HG03521 (cell line): ENCODE measurements at regions not wholly inside any gene's neighbourhood (a gene's known extent, or its start where the extent isn't known, plus 50 kb on each side); places are given as distances from the start of the nearest gene placed in this dataset.

Experiments used
- ATAC-seq: cut with Tn5 transposase; IDR thresholded peaks from one replicate; pipeline ENCODE4 v1.9.1; 2021; ENCODE audit warnings: mild to moderate bottlenecking, moderate library complexity; ENCODE audit not compliant: unreplicated experiment

GRCh38 chr1:172946814-172947507 is 103.8 kb downstream of the TNFSF18 start:
- no peak for ATAC-seq

- no peak for ATAC-seq
Measured at GRCh38 chr1:172948457-172948856, 102.3 kb downstream of the TNFSF18 start.

DNA sequence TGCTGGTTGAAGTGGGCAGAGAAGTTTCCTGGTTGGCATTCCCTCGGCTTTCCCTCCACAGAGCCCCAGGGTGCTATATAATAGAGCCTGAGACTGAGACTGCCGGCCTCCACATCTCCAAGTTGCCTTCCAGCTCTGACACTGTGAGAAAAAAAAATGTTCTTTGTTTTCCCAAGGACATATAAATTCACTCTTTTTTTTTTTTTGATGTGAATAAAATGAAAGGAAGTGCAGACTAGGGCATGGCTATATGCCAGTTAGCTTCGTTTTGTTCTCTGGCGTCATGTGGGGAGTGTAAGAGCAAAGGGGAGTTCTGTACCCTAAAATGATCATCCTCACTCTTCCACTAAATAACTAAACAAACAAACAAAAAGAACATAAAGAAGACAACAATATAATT is 101.6 kb downstream of the TNFSF18 start:
- ATAC-seq: no peak

DNA sequence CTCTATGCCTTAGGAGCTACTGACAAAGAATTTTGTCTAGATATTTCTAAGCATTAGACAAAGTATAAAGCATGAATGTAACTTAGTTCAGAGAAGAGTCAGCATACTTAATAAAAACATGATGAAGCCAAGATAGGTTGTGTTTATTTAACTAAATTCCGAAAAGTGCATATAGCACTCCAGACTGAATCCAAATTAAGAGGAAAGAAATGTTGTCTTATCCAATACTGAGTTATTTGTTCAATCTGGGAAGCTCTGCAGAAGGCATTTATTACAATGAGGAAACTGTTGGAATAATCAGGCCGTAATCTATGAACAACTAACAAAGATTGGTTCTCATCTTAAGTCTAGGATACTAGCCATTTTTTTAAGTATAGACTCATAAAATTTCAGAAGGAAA is 100.2 kb downstream of the TNFSF18 start:
- no peak for ATAC-seq

- no peak for ATAC-seq
Measured at GRCh38 chr1:172951730-172952365, 98.9 kb downstream of the TNFSF18 start.

GRCh38 chr1:172952516-172952915 is 98.2 kb downstream of the TNFSF18 start:
- no peak for ATAC-seq

GRCh38 chr1:172954476-172955150 is 96.1 kb downstream of the TNFSF18 start:
- ATAC-seq: no peak

GRCh38 chr1:172955161-172955815 is 95.5 kb downstream of the TNFSF18 start:
- ATAC-seq: no peak

GRCh38 chr1:172956871-172957270 is 93.9 kb downstream of the TNFSF18 start:
- no peak for ATAC-seq

DNA sequence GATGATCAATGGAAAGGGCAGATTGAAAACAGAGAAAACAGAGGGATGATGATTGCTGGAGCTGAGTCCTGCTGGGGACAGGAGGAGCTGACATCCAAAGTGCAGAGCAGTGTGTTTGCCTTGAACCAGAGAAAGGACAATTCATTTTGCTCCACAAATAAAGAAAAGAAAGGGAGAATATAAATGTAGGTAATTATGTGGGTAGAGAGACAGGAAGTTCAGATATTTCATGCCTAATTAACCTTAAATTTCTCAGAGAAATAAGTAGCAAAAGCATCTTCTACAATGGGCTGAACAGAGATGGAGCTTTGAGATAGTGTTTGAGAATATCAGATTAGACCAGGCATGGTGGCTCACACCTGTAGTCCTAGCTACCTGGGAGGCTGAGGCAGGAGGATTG is 93.2 kb downstream of the TNFSF18 start:
- ATAC-seq: no peak

DNA sequence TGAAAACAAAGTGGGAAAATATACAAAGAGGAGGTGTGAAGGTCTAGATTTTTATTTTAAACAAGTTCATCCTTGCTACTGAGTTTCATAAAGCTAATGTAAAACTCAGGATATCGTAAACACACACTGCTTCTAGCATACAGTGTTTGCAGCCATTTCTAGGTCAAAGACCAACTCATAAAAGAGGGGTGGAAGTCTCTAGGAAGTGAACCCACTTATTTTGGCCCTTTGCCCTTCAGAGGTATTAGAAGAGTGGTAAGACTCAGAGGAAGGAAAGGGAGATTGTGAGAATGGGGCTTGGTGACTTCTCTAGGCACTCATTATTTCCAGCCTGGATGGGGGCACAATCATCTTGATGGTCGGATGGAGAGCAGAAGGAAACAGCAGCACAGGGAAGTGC is 91.2 kb downstream of the TNFSF18 start:
- ATAC-seq: no peak

DNA sequence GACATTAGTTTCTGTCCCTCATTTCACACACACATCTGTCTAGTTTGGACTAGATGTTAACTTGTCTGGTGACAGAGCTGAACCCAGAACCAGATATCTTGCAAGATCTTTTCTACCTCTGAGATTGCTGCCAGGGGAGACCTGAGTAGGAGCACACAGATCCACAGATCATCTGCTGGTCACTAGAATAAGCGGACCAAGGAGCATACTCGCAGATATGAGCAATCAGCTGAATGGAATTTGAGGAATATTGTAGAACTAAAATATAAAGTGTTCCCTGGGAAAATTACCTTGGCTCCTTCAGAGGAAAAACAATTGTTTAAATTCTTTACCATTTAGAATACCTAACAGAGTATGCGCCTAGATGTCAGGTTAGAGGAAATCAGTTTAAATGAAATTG is 90.7 kb downstream of the TNFSF18 start:
- ATAC-seq: no peak

- no peak for ATAC-seq
Measured at GRCh38 chr1:172960454-172961208, 90.1 kb downstream of the TNFSF18 start.

DNA sequence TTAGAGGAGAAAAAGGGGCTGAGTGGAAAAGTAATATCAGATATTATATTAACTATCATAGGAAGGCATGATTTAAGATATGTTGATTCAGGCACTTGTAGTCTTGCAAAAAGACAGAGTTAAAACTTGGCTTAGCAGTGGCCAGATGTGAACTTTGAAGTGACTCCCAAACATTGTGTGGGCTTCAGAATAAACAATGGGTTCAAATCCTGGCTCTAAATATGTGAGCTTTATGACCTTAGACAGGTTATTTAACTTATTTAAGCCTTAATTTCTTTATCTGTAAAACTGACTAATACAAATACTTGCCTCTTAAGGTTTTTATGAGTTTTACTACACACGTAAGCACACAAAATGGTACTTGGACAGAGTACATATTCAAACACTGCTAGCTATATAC is 85.9 kb downstream of the TNFSF18 start:
- no peak for ATAC-seq

DNA sequence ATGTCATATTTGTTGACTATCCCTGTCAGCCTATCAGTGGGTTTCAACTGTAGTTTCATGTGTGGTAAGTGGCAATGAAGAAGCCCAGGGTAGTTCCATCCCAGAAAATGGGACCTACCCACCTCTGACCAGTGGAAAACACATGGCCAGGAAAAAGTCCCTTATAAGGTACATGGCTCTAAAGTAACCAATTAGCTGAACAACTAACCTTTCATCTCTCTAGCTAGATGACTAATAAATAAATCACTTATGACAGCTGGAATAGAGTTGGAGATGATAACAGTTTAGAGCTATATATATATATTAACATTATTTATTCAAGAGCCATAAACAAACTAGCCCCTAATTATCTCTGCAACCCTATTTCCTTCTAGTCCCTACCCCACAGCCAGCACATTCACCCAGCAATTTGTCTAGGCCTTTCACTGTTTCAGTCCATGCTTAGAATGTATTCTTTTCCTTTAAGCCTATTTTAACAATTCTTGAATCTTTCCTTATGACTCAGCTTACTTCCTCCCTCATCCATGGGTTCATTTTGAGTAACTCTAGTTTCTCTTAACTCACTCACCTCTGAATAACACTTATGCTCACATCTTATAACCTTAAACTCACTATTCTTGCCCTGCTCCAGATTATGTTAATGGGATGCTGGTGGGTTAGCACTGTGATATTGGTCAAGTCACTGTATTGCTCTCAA is 83.7 kb downstream of the TNFSF18 start:
- ATAC-seq: no peak

- no peak for ATAC-seq
Measured at GRCh38 chr1:172967936-172968335, 82.8 kb downstream of the TNFSF18 start.

GRCh38 chr1:172969611-172970010 is 81.1 kb downstream of the TNFSF18 start:
- no peak for ATAC-seq

GRCh38 chr1:172970186-172970585 is 80.6 kb downstream of the TNFSF18 start:
- no peak for ATAC-seq

GRCh38 chr1:172971241-172971640 is 79.5 kb downstream of the TNFSF18 start:
- ATAC-seq: no peak

GRCh38 chr1:172972258-172972657 is 78.5 kb downstream of the TNFSF18 start:
- ATAC-seq: no peak
